NB4 (cell line): ENCODE measurements at regions not wholly inside any gene's neighbourhood (a gene's known extent, or its start where the extent isn't known, plus 50 kb on each side); places are given as distances from the start of the nearest gene placed in this dataset.

Source experiments
- DNase-seq: peaks from one replicate; pipeline ENCODE4 v3.0.0; 2010; ENCODE audit warnings: low read depth
- H3K4me3 ChIP-seq: one replicate; pipeline ENCODE4 v1.5.1; 2011; ENCODE audit warnings: mild to moderate bottlenecking, low read depth, low read length, moderate library complexity
- MYC ChIP-seq: IDR thresholded peaks from 2 replicates; pipeline ENCODE4 v1.6.1; 2011; ENCODE audit warnings: low read depth, low read length
- POLR2A ChIP-seq: IDR thresholded peaks from 2 replicates; pipeline ENCODE4 v1.6.1; 2011; ENCODE audit warnings: mild to moderate bottlenecking; ENCODE audit not compliant: insufficient read length; ENCODE audit errors: extremely low read depth
- TF ChIP-seq, protein P1 (sequence below): IDR thresholded peaks from one replicate; pipeline ENCODE4 v1.5.1; 2012; ENCODE audit warnings: low read depth, low read length
- TF ChIP-seq, protein P2 (sequence below): IDR thresholded peaks from 2 replicates; pipeline ENCODE4 v1.6.1; 2011; ENCODE audit warnings: low read depth, low read length

GRCh38 chr2:220247588-220248350 is 620.3 kb downstream of the SLC4A3 start:
- no peak for TF ChIP-seq MYC
- TF ChIP-seq, protein P1, sequence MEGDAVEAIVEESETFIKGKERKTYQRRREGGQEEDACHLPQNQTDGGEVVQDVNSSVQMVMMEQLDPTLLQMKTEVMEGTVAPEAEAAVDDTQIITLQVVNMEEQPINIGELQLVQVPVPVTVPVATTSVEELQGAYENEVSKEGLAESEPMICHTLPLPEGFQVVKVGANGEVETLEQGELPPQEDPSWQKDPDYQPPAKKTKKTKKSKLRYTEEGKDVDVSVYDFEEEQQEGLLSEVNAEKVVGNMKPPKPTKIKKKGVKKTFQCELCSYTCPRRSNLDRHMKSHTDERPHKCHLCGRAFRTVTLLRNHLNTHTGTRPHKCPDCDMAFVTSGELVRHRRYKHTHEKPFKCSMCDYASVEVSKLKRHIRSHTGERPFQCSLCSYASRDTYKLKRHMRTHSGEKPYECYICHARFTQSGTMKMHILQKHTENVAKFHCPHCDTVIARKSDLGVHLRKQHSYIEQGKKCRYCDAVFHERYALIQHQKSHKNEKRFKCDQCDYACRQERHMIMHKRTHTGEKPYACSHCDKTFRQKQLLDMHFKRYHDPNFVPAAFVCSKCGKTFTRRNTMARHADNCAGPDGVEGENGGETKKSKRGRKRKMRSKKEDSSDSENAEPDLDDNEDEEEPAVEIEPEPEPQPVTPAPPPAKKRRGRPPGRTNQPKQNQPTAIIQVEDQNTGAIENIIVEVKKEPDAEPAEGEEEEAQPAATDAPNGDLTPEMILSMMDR, result no peak
- TF ChIP-seq, protein P2, sequence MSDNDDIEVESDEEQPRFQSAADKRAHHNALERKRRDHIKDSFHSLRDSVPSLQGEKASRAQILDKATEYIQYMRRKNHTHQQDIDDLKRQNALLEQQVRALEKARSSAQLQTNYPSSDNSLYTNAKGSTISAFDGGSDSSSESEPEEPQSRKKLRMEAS, result no peak
- no peak for TF ChIP-seq POLR2A
- DNase-seq, result no peak
- no peak overlapping the region for H3K4me3 ChIP-seq

GRCh38 chr2:220259662-220260061 is 632.2 kb downstream of the SLC4A3 start:
- no peak overlapping the region for H3K4me3 ChIP-seq
- TF ChIP-seq, protein P1, result no peak
- TF ChIP-seq, protein P2, result no peak
- TF ChIP-seq MYC, result no peak
- TF ChIP-seq POLR2A, result no peak
- DNase-seq, result no peak

DNA sequence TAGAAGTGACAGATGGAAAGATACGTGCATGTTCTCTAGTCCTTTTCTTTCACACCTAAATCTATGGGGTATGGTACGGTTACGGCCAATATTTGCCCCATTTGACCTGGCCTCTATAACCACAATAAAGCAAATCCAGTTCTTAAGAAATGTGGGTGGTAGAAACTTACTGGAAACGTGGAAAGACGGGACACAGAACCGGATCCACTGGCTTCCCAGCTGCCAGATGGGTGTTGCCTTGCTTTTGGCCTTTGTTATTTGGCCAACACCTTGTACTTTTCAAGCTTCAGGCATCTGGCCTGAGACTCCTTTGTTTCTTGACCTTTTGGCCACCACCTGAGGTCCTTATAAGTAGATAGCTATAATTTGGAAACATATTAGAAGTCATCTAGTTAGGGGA is 635.9 kb downstream of the SLC4A3 start:
- H3K4me3 ChIP-seq, result no peak overlapping the region
- no peak for DNase-seq
- TF ChIP-seq, protein P1, result no peak
- TF ChIP-seq POLR2A (no peak), MYC (no peak)
- TF ChIP-seq, protein P2, result no peak

- TF ChIP-seq MYC, result no peak
- TF ChIP-seq, protein P2, result no peak
- TF ChIP-seq, protein P1, result no peak
- TF ChIP-seq POLR2A, result no peak
- DNase-seq, result no peak
Observed at GRCh38 chr2:220269367-220269766, 641.9 kb downstream of the SLC4A3 start.

GRCh38 chr2:220270481-220271070 is 643.1 kb downstream of the SLC4A3 start:
- DNase-seq, result no peak

More at GRCh38 chr2:220269367-220269766, 641.9 kb downstream of the SLC4A3 start:
- no peak overlapping the region for H3K4me3 ChIP-seq

More at GRCh38 chr2:220270481-220271070, 643.1 kb downstream of the SLC4A3 start:
- no peak for TF ChIP-seq POLR2A
- TF ChIP-seq, protein P1, result no peak
- TF ChIP-seq, protein P2, result no peak
- TF ChIP-seq MYC, result no peak
- no peak overlapping the region for H3K4me3 ChIP-seq
